Mucosa of rectum (tissue), 2 donors: ENCODE measurements at regions not wholly inside any gene's neighbourhood (a gene's known extent, or its start where the extent isn't known, plus 50 kb on each side); places are given as distances from the start of the nearest gene placed in this dataset.

Experiments used
- H3K27ac ChIP-seq, 2 donors: one replicate each; pipeline ENCODE4 v1.7.0; 2013; ENCODE audit warnings: inconsistent platforms in 2 of 2, low read depth in 2 of 2, low read length in 2 of 2
- H3K27me3 ChIP-seq, 2 donors: one replicate each; pipeline ENCODE4 v1.7.0; 2013; ENCODE audit warnings: low read length in 2 of 2; ENCODE audit not compliant: control insufficient read depth in 2 of 2, insufficient read depth in 2 of 2
- H3K36me3 ChIP-seq, 2 donors: one replicate each; pipeline ENCODE4 v1.7.0; 2013; ENCODE audit warnings: low read length in 2 of 2; ENCODE audit not compliant: control insufficient read depth in 2 of 2, insufficient read depth in 2 of 2
- H3K4me1 ChIP-seq, 2 donors: one replicate each; pipeline ENCODE4 v1.7.0; 2013; ENCODE audit warnings: low read length in 2 of 2, mild to moderate bottlenecking in 1 of 2; ENCODE audit not compliant: control insufficient read depth in 2 of 2, insufficient read depth in 2 of 2
- H3K4me3 ChIP-seq, 2 donors: one replicate each; pipeline ENCODE4 v1.7.0; 2013; ENCODE audit warnings: low read length in 2 of 2
- H3K9ac ChIP-seq, 2 donors: one replicate each; pipeline ENCODE4 v1.7.0; 2013; ENCODE audit warnings: low read length in 2 of 2, low read depth in 1 of 2, mild to moderate bottlenecking in 1 of 2
- H3K9me3 ChIP-seq, 2 donors: one replicate each; pipeline ENCODE4 v1.7.0; 2013; ENCODE audit warnings: low read length in 2 of 2; ENCODE audit not compliant: control insufficient read depth in 2 of 2
- donor health status: healthy.
- donor health status: Normal muscosa, but diverticular disease.

DNA sequence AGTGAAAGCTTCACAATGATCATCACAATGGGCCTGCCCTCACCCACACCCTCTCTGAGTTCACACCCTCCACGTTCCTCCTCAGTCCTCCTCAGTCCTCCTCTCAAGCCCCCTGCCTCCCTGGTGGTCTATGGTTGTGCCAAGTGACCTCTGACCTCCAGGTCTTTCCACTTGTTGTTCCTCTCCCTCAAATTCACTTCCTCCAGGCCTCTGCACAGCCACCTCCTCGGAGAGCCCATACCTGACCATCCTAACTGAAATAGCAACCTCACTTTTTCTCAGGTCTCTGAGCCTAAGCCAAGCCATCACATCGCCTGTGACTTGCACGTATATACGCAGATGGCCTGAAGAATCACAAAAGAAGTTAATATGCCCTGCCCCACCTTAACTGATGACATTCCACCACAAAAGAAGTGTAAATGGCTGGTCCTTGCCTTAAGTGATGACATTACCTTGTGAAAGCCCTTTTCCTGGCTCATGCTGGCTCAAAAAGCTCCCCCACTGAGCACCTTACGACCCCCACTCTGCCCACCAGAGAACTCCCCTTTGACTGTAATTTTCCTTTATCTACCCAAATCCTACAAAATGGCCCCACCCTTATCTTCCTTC, 293.4 kb upstream of the TENM3 start:
- no peaks in the 10 kb centered on the region for H3K4me1 ChIP-seq
- H3K9ac ChIP-seq, result no peak overlapping the region
- H3K27ac ChIP-seq, result no peak overlapping the region
- H3K36me3 ChIP-seq, result no peaks in the 10 kb centered on the region
- no peaks in the 10 kb centered on the region for H3K9me3 ChIP-seq
- no peaks in the 10 kb centered on the region for H3K27me3 ChIP-seq
- H3K4me3 ChIP-seq, result no peak overlapping the region

DNA sequence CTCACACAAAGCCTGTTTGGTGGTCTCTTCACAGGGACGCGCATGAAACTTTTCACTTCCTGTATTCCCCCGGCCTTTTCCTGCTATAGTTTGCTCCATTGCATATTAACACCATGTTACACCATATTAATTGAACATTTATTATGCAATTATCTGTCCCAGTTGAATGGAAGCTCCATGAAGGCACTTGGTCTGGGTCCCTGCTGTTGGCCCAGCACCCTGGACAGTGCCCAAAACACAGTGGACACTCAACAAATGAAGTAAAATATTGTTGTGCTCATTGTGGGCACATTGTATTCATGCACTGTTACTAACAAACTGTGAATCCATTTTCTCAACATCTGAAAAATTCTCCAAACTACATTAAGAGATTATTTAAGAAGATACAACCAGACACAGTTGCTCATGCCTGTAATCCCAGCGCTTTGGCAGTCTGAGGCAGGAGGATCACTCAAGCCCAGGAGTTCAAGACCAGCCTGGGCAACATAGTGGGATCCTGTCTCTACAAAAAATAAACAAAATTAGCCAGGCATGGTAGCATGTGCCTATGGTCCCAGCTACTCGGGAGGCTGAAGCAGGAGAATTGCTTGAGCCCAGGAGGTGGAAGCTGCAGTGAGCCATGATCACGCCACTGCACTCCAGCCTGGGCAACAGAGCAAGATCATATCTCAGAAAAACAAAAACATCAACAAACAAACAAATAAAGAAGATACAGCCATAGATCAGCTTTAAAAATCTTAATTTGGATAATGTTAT, 292.7 kb upstream of the TENM3 start:
- no peak overlapping the region for H3K4me3 ChIP-seq
- H3K4me1 ChIP-seq, result no peaks in the 10 kb centered on the region
- no peaks in the 10 kb centered on the region for H3K36me3 ChIP-seq
- no peak overlapping the region for H3K9ac ChIP-seq
- H3K27ac ChIP-seq, result no peak overlapping the region
- no peaks in the 10 kb centered on the region for H3K9me3 ChIP-seq
- H3K27me3 ChIP-seq, result no peaks in the 10 kb centered on the region

- Histone ChIP-seq H3K27ac (no peak overlapping the region), H3K4me1 (no peaks in the 10 kb centered on the region)
Observed at GRCh38 chr4:181951265-181951664, 291.9 kb upstream of the TENM3 start.

GRCh38 chr4:181952478-181952877, 290.7 kb upstream of the TENM3 start:
- Histone ChIP-seq H3K4me1 (no peaks in the 10 kb centered on the region), H3K9ac (no peak overlapping the region), H3K4me3 (no peak overlapping the region), H3K9me3 (no peaks in the 10 kb centered on the region), H3K27me3 (no peaks in the 10 kb centered on the region), H3K36me3 (no peaks in the 10 kb centered on the region), H3K27ac (no peak overlapping the region)

More at GRCh38 chr4:181951265-181951664, 291.9 kb upstream of the TENM3 start:
- Histone ChIP-seq H3K4me3 (no peak overlapping the region), H3K36me3 (no peaks in the 10 kb centered on the region), H3K9me3 (no peaks in the 10 kb centered on the region), H3K9ac (no peak overlapping the region), H3K27me3 (no peaks in the 10 kb centered on the region)

DNA sequence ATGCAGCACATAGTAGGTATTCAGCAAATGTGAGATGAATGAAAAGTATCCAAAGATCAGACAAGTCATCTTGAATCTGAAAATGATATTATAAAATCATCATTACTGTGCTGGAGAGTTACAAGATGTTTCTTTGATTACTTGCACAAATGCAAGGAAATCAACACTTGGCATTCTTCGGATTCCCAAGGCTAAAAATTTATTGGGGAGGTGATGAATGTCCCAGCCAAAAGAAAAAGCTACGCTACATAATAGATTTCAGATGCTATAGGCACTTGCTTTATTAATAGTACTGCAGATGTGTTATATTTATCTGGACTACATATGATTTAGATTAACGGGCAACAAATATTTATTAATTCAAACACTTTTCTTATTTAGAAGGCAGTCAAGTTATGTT, 286.7 kb upstream of the TENM3 start:
- H3K4me3 ChIP-seq, result no peak overlapping the region
- no peak overlapping the region for H3K9ac ChIP-seq
- H3K36me3 ChIP-seq, result no peaks in the 10 kb centered on the region
- H3K9me3 ChIP-seq, result no peaks in the 10 kb centered on the region
- H3K27me3 ChIP-seq, result no peaks in the 10 kb centered on the region
- H3K4me1 ChIP-seq, result no peaks in the 10 kb centered on the region
- H3K27ac ChIP-seq, result no peak overlapping the region

DNA sequence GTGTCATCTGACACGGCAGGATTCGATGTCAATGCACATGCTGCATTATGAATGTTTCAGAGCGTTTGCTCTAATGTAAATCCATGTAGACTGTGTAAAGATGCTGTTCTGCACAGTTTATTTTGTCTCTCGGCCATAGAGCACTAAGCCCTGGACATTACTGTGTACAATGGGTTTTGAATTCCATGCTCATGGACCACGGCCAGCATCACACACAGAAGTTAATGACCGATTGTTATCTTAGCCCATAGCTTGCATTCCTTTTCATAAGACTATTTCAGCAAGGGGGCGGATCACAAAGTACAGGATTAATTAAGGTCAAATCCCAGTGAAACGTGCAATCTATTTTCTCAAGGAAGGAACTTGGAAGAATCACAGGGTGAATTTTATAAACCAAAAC, 286.1 kb upstream of the TENM3 start:
- H3K9me3 ChIP-seq, result no peaks in the 10 kb centered on the region
- no peak overlapping the region for H3K27ac ChIP-seq
- H3K9ac ChIP-seq, result no peak overlapping the region
- no peaks in the 10 kb centered on the region for H3K27me3 ChIP-seq
- no peaks in the 10 kb centered on the region for H3K4me1 ChIP-seq
- H3K36me3 ChIP-seq, result no peaks in the 10 kb centered on the region
- H3K4me3 ChIP-seq, result no peak overlapping the region

- no peak overlapping the region for H3K27ac ChIP-seq
- no peaks in the 10 kb centered on the region for H3K9me3 ChIP-seq
- no peak overlapping the region for H3K4me3 ChIP-seq
- H3K9ac ChIP-seq, result no peak overlapping the region
- H3K36me3 ChIP-seq, result no peaks in the 10 kb centered on the region
- no peaks in the 10 kb centered on the region for H3K4me1 ChIP-seq
- H3K27me3 ChIP-seq, result no peaks in the 10 kb centered on the region
Observed at GRCh38 chr4:181958446-181958845, 284.8 kb upstream of the TENM3 start.

GRCh38 chr4:181959121-181959520, 284.1 kb upstream of the TENM3 start:
- Histone ChIP-seq H3K27ac (no peak overlapping the region), H3K9me3 (no peaks in the 10 kb centered on the region), H3K36me3 (no peaks in the 10 kb centered on the region), H3K4me1 (no peaks in the 10 kb centered on the region), H3K9ac (no peak overlapping the region), H3K27me3 (no peaks in the 10 kb centered on the region), H3K4me3 (no peak overlapping the region)

DNA sequence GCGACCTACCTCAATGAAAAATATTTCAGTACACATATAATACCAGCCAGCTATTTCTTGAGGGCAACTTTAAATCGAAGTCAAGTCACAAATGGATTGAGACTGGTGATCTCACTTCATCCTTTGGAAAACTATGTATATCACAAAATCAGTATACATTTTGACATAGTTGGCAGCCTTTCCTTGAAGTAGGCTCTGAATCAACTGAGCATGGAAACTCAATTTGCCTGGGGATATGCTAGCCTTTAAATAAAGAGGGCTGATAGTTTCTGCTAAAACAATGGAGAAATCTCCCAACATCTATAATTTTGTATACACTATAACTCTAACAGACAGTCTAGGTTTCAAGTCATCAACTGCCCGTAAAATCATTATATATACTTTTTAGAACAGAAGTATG, 282.8 kb upstream of the TENM3 start:
- Histone ChIP-seq H3K4me1 (no peaks in the 10 kb centered on the region), H3K36me3 (no peaks in the 10 kb centered on the region), H3K4me3 (no peak overlapping the region), H3K9ac (no peak overlapping the region), H3K9me3 (no peaks in the 10 kb centered on the region), H3K27ac (no peak overlapping the region), H3K27me3 (no peaks in the 10 kb centered on the region)

DNA sequence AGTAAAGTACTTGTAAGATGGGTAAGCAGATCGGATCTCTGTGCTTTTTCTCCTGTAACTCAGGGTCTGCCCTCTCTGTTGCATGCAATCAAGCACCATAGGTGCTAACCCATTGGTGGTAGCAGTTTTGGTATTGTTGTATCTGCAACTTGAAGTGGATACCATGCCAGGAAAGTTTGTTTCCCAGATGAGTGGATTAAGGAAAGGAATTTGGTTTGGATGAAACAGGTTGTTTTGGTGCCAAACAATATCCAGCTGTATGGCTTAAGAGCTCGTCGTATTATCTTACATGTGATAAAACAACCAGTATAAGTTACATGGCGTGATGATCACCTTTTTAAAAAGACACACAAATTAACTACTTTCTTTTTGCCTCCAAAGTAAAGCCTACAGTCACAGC, 280.9 kb upstream of the TENM3 start:
- Histone ChIP-seq H3K4me1 (no peaks in the 10 kb centered on the region), H3K27ac (no peak overlapping the region), H3K4me3 (no peak overlapping the region), H3K9me3 (no peaks in the 10 kb centered on the region), H3K27me3 (no peaks in the 10 kb centered on the region), H3K9ac (no peak overlapping the region), H3K36me3 (no peaks in the 10 kb centered on the region)
